OCI-LY1 (cell line): ENCODE measurements at regions not wholly inside any gene's neighbourhood (a gene's known extent, or its start where the extent isn't known, plus 50 kb on each side); places are given as distances from the start of the nearest gene placed in this dataset.

Experiments
- CTCF ChIP-seq: fragments of 200-600 bp; sonication (generic), shearing (Covaris generic); IDR thresholded peaks from 2 replicates; pipeline ENCODE4 v1.5.1; 2017; ENCODE audit warnings: mild to moderate bottlenecking, antibody characterized with exemption, low read length, moderate library complexity, mixed read lengths
- EZH2 ChIP-seq: fragments of 200-600 bp; sonication (generic), shearing (Covaris generic); IDR thresholded peaks from 2 replicates; pipeline ENCODE4 v1.8.0; 2017; ENCODE audit warnings: borderline replicate concordance, mixed run types, mild to moderate bottlenecking, antibody characterized with exemption, low read length, moderate library complexity, mixed read lengths

- TF ChIP-seq CTCF, result no peak
- no peak for TF ChIP-seq EZH2
Observed at GRCh38 chr2:217244815-217245214, 385.0 kb upstream of the TNP1 start.
